ENCODE measurements at regions not wholly inside any gene's neighbourhood (a gene's known extent, or its start where the extent isn't known, plus 50 kb on each side); places are given as distances from the start of the nearest gene placed in this dataset.

DNA sequence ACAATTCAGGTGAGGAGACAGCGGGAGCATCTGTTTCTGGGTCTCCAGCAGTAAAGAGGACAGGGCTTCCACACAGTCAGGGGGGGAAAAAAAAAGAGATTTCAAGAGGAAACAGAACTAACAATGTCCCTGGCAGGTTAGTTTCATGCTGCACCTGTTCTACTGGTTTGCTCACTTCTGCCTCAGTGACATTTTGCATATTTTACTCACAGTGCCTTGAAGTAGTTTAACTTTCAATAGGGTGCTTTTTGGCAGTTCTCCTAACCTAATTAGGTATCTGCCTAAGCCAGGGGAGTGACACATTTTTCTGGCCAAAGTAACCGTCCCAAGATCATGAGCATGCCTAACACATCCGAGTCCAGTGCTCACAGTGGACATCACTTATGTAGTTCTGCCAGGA lies 109.0 kb upstream of the ALK start:
- DNase-seq (ENCODE audit: low spot score): no peak
- Histone ChIP-seq H3K4me3 (no peak overlapping the region), H3K27ac (no peak overlapping the region)
- TF ChIP-seq, protein P1, sequence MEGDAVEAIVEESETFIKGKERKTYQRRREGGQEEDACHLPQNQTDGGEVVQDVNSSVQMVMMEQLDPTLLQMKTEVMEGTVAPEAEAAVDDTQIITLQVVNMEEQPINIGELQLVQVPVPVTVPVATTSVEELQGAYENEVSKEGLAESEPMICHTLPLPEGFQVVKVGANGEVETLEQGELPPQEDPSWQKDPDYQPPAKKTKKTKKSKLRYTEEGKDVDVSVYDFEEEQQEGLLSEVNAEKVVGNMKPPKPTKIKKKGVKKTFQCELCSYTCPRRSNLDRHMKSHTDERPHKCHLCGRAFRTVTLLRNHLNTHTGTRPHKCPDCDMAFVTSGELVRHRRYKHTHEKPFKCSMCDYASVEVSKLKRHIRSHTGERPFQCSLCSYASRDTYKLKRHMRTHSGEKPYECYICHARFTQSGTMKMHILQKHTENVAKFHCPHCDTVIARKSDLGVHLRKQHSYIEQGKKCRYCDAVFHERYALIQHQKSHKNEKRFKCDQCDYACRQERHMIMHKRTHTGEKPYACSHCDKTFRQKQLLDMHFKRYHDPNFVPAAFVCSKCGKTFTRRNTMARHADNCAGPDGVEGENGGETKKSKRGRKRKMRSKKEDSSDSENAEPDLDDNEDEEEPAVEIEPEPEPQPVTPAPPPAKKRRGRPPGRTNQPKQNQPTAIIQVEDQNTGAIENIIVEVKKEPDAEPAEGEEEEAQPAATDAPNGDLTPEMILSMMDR (IDR thresholded peaks at IDR 0.05): no peak

GRCh38 chr2:30031184-30031583 lies 109.8 kb upstream of the ALK start:
- no peak for DNase-seq (ENCODE audit: low spot score)
- TF ChIP-seq, protein P1 (IDR thresholded peaks at IDR 0.05): no peak
- no peak overlapping the region for H3K4me3 ChIP-seq
- H3K27ac ChIP-seq: no peak overlapping the region

- no peak overlapping the region for H3K27ac ChIP-seq
- no peak overlapping the region for H3K4me3 ChIP-seq
- no peak for DNase-seq (ENCODE audit: low spot score)
- TF ChIP-seq, protein P1 (IDR thresholded peaks at IDR 0.05): no peak
Measured at GRCh38 chr2:30034052-30034775, 112.6 kb upstream of the YPEL5 start.

GRCh38 chr2:30037016-30037415 lies 109.8 kb upstream of the YPEL5 start:
- TF ChIP-seq, protein P1 (IDR thresholded peaks at IDR 0.05): no peak
- no peak for DNase-seq (ENCODE audit: low spot score)
- Histone ChIP-seq H3K27ac (no peak overlapping the region), H3K4me3 (no peak overlapping the region)

DNA sequence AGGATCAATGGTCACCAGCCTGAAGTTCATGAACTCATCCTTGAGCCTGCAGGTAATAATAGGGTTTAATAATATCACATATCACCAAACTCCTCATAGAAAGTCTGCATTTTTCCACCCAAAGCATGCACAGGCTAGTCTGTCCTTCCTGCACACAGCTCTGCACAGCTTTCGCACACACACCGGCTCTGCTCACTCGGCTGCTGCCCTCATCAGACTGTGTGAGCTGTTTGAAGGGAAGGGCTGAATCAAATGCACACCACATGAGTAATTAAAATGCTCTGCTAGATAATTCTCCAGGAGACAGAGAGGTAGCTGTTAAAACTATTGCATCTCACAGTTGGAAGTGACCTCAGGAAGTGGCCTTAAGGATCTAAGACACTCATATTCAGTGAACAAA lies 108.4 kb upstream of the YPEL5 start:
- DNase-seq (ENCODE audit: low spot score): no peak
- no peak overlapping the region for H3K27ac ChIP-seq
- no peak overlapping the region for H3K4me3 ChIP-seq
- TF ChIP-seq, protein P1 (IDR thresholded peaks at IDR 0.05): no peak

GRCh38 chr2:30039101-30039500 lies 107.7 kb upstream of the YPEL5 start:
- no peak overlapping the region for H3K27ac ChIP-seq
- TF ChIP-seq, protein P1 (IDR thresholded peaks at IDR 0.05): no peak
- no peak for DNase-seq (ENCODE audit: low spot score)
- H3K4me3 ChIP-seq: no peak overlapping the region

DNA sequence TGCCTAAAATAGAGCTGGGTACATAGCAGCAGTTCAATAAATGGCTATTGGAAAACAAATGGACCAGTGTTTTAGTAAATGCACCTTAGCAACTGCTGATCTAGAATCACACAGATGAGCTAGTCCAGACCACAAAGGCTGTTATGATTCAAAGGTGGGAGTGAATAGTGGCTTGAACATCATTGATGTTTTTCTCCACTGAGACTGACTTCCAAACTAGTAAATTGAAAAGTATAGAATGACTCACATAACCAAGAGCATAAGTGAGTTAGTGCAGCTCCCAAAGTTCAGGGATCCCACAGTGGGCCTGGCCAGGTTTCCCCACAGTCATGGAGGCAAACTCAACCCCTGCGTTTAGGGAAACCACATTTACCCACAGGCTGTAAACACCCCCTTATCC lies 106.7 kb upstream of the YPEL5 start:
- no peak for DNase-seq (ENCODE audit: low spot score)
- TF ChIP-seq, protein P1 (IDR thresholded peaks at IDR 0.05): no peak

More for the DNA sequence above, 106.7 kb upstream of the YPEL5 start:
- no peak overlapping the region for H3K4me3 ChIP-seq
- no peak overlapping the region for H3K27ac ChIP-seq

Data from coronary artery (tissue), 2 donors.